ENCODE measurements at regions not wholly inside any gene's neighbourhood (a gene's known extent, or its start where the extent isn't known, plus 50 kb on each side); places are given as distances from the start of the nearest gene placed in this dataset.
"Not testable (repeated sequence)": the region's sequence is repeated elsewhere in the genome, so short reads cannot be mapped to it uniquely, and the experiment has no call there.

- no peaks in the 10 kb centered on the region for H3K36me3 ChIP-seq (ENCODE audit: control insufficient read depth in 2 of 2, insufficient read depth in 2 of 2, low read length in 1 of 2)
- H3K27ac ChIP-seq (ENCODE audit: low read depth in 2 of 2, low read length in 1 of 2), result peak overlapping the region; percentile 65 to 81
- H3K4me3 ChIP-seq (ENCODE audit: low read depth in 1 of 2, low read length in 2 of 2), result no peak overlapping the region
- H3K4me1 ChIP-seq (ENCODE audit: control insufficient read depth in 2 of 2, insufficient read depth in 2 of 2, low read length in 1 of 2), result no peaks in the 10 kb centered on the region
- H3K27me3 ChIP-seq (ENCODE audit: control insufficient read depth in 1 of 2, insufficient read depth in 2 of 2, low read length in 2 of 2), result no peaks in the 10 kb centered on the region
- 25 to 34% methylated on average over 12 of the region's 12 CpGs for WGBS, 2 donors
- no peaks in the 10 kb centered on the region for H3K9me3 ChIP-seq (ENCODE audit: control insufficient read depth in 2 of 2, insufficient read depth in 1 of 2, low read depth in 1 of 2, low read length in 1 of 2)
Observed at GRCh38 chr12:95385246-95386035, 88.5 kb upstream of the METAP2 start.

GRCh38 chr12:95386051-95386450 lies 87.9 kb upstream of the METAP2 start:
- Histone ChIP-seq H3K27me3 (ENCODE audit: control insufficient read depth in 1 of 2, insufficient read depth in 2 of 2, low read length in 2 of 2) (no peaks in the 10 kb centered on the region), H3K9me3 (ENCODE audit: control insufficient read depth in 2 of 2, insufficient read depth in 1 of 2, low read depth in 1 of 2, low read length in 1 of 2) (no peaks in the 10 kb centered on the region), H3K4me3 (ENCODE audit: low read depth in 1 of 2, low read length in 2 of 2) (no peak overlapping the region), H3K4me1 (ENCODE audit: control insufficient read depth in 2 of 2, insufficient read depth in 2 of 2, low read length in 1 of 2) (no peaks in the 10 kb centered on the region), H3K36me3 (ENCODE audit: control insufficient read depth in 2 of 2, insufficient read depth in 2 of 2, low read length in 1 of 2) (no peaks in the 10 kb centered on the region), H3K27ac (ENCODE audit: low read depth in 2 of 2, low read length in 1 of 2) (no peak overlapping the region)
- 31 to 45% methylated on average over 1 of the region's 1 CpG for WGBS, 2 donors

- not testable (repeated sequence) for H3K27ac ChIP-seq (ENCODE audit: low read depth in 2 of 2, low read length in 1 of 2)
Observed at GRCh38 chr12:95388260-95388659, 85.7 kb upstream of the METAP2 start.

GRCh38 chr12:95390192-95390591 lies 83.8 kb upstream of the METAP2 start:
- Histone ChIP-seq H3K36me3 (ENCODE audit: control insufficient read depth in 2 of 2, insufficient read depth in 2 of 2, low read length in 1 of 2) (no peaks in the 10 kb centered on the region), H3K4me1 (ENCODE audit: control insufficient read depth in 2 of 2, insufficient read depth in 2 of 2, low read length in 1 of 2) (no peaks in the 10 kb centered on the region), H3K4me3 (ENCODE audit: low read depth in 1 of 2, low read length in 2 of 2) (no peak overlapping the region), H3K27ac (ENCODE audit: low read depth in 2 of 2, low read length in 1 of 2) (no peak overlapping the region), H3K27me3 (ENCODE audit: control insufficient read depth in 1 of 2, insufficient read depth in 2 of 2, low read length in 2 of 2) (no peaks in the 10 kb centered on the region), H3K9me3 (ENCODE audit: control insufficient read depth in 2 of 2, insufficient read depth in 1 of 2, low read depth in 1 of 2, low read length in 1 of 2) (no peaks in the 10 kb centered on the region)
- WGBS, 2 donors, result 73% methylated on average over 1 of the region's 1 CpG

More at GRCh38 chr12:95388260-95388659, 85.7 kb upstream of the METAP2 start:
- not testable (repeated sequence) for H3K4me3 ChIP-seq (ENCODE audit: low read depth in 1 of 2, low read length in 2 of 2); H3K9me3 ChIP-seq (ENCODE audit: control insufficient read depth in 2 of 2, insufficient read depth in 1 of 2, low read depth in 1 of 2, low read length in 1 of 2); H3K27me3 ChIP-seq (ENCODE audit: control insufficient read depth in 1 of 2, insufficient read depth in 2 of 2, low read length in 2 of 2); H3K4me1 ChIP-seq (ENCODE audit: control insufficient read depth in 2 of 2, insufficient read depth in 2 of 2, low read length in 1 of 2); H3K36me3 ChIP-seq (ENCODE audit: control insufficient read depth in 2 of 2, insufficient read depth in 2 of 2, low read length in 1 of 2)
- 93 to 94% methylated on average over 10 of the region's 10 CpGs for WGBS, 2 donors

GRCh38 chr12:95390932-95391331 lies 83.0 kb upstream of the METAP2 start:
- Histone ChIP-seq H3K4me1 (ENCODE audit: control insufficient read depth in 2 of 2, insufficient read depth in 2 of 2, low read length in 1 of 2) (no peaks in the 10 kb centered on the region), H3K27ac (ENCODE audit: low read depth in 2 of 2, low read length in 1 of 2) (no peak overlapping the region), H3K9me3 (ENCODE audit: control insufficient read depth in 2 of 2, insufficient read depth in 1 of 2, low read depth in 1 of 2, low read length in 1 of 2) (no peaks in the 10 kb centered on the region), H3K27me3 (ENCODE audit: control insufficient read depth in 1 of 2, insufficient read depth in 2 of 2, low read length in 2 of 2) (no peaks in the 10 kb centered on the region), H3K4me3 (ENCODE audit: low read depth in 1 of 2, low read length in 2 of 2) (no peak overlapping the region), H3K36me3 (ENCODE audit: control insufficient read depth in 2 of 2, insufficient read depth in 2 of 2, low read length in 1 of 2) (no peaks in the 10 kb centered on the region)
- WGBS, 2 donors, result 76 to 81% methylated on average over 3 of the region's 3 CpGs

- Histone ChIP-seq H3K27ac (ENCODE audit: low read depth in 2 of 2, low read length in 1 of 2) (no peak overlapping the region), H3K9me3 (ENCODE audit: control insufficient read depth in 2 of 2, insufficient read depth in 1 of 2, low read depth in 1 of 2, low read length in 1 of 2) (no peaks in the 10 kb centered on the region), H3K4me1 (ENCODE audit: control insufficient read depth in 2 of 2, insufficient read depth in 2 of 2, low read length in 1 of 2) (no peaks in the 10 kb centered on the region), H3K4me3 (ENCODE audit: low read depth in 1 of 2, low read length in 2 of 2) (no peak overlapping the region), H3K27me3 (ENCODE audit: control insufficient read depth in 1 of 2, insufficient read depth in 2 of 2, low read length in 2 of 2) (no peaks in the 10 kb centered on the region), H3K36me3 (ENCODE audit: control insufficient read depth in 2 of 2, insufficient read depth in 2 of 2, low read length in 1 of 2) (no peaks in the 10 kb centered on the region)
- WGBS, 2 donors, result 84% methylated on average over 3 of the region's 3 CpGs
Observed at GRCh38 chr12:95393191-95393790, 80.7 kb upstream of the METAP2 start.

- Histone ChIP-seq H3K9me3 (ENCODE audit: control insufficient read depth in 2 of 2, insufficient read depth in 1 of 2, low read depth in 1 of 2, low read length in 1 of 2) (no peaks in the 10 kb centered on the region), H3K36me3 (ENCODE audit: control insufficient read depth in 2 of 2, insufficient read depth in 2 of 2, low read length in 1 of 2) (no peaks in the 10 kb centered on the region), H3K4me1 (ENCODE audit: control insufficient read depth in 2 of 2, insufficient read depth in 2 of 2, low read length in 1 of 2) (no peaks in the 10 kb centered on the region), H3K4me3 (ENCODE audit: low read depth in 1 of 2, low read length in 2 of 2) (no peak overlapping the region), H3K27ac (ENCODE audit: low read depth in 2 of 2, low read length in 1 of 2) (no peak overlapping the region), H3K27me3 (ENCODE audit: control insufficient read depth in 1 of 2, insufficient read depth in 2 of 2, low read length in 2 of 2) (no peaks in the 10 kb centered on the region)
- WGBS, 2 donors, result 52 to 55% methylated on average over 1 of the region's 1 CpG
Observed at GRCh38 chr12:95395696-95396095, 78.3 kb upstream of the METAP2 start.

GRCh38 chr12:95396849-95397468 lies 77.0 kb upstream of the METAP2 start:
- Histone ChIP-seq H3K27ac (ENCODE audit: low read depth in 2 of 2, low read length in 1 of 2) (no peak overlapping the region), H3K36me3 (ENCODE audit: control insufficient read depth in 2 of 2, insufficient read depth in 2 of 2, low read length in 1 of 2) (no peaks in the 10 kb centered on the region), H3K4me3 (ENCODE audit: low read depth in 1 of 2, low read length in 2 of 2) (no peak overlapping the region), H3K27me3 (ENCODE audit: control insufficient read depth in 1 of 2, insufficient read depth in 2 of 2, low read length in 2 of 2) (no peaks in the 10 kb centered on the region), H3K4me1 (ENCODE audit: control insufficient read depth in 2 of 2, insufficient read depth in 2 of 2, low read length in 1 of 2) (no peaks in the 10 kb centered on the region), H3K9me3 (ENCODE audit: control insufficient read depth in 2 of 2, insufficient read depth in 1 of 2, low read depth in 1 of 2, low read length in 1 of 2) (no peaks in the 10 kb centered on the region)
- 33 to 43% methylated on average over 4 of the region's 4 CpGs for WGBS, 2 donors

- no peak overlapping the region for H3K27ac ChIP-seq (ENCODE audit: low read depth in 2 of 2, low read length in 1 of 2)
- no peaks in the 10 kb centered on the region for H3K27me3 ChIP-seq (ENCODE audit: control insufficient read depth in 1 of 2, insufficient read depth in 2 of 2, low read length in 2 of 2)
- H3K36me3 ChIP-seq (ENCODE audit: control insufficient read depth in 2 of 2, insufficient read depth in 2 of 2, low read length in 1 of 2), result no peaks in the 10 kb centered on the region
- H3K9me3 ChIP-seq (ENCODE audit: control insufficient read depth in 2 of 2, insufficient read depth in 1 of 2, low read depth in 1 of 2, low read length in 1 of 2), result no peaks in the 10 kb centered on the region
- no peaks in the 10 kb centered on the region for H3K4me1 ChIP-seq (ENCODE audit: control insufficient read depth in 2 of 2, insufficient read depth in 2 of 2, low read length in 1 of 2)
- 29 to 46% methylated on average over 5 of the region's 5 CpGs for WGBS, 2 donors
- H3K4me3 ChIP-seq (ENCODE audit: low read depth in 1 of 2, low read length in 2 of 2), result no peak overlapping the region
Observed at GRCh38 chr12:95397571-95397970, 76.4 kb upstream of the METAP2 start.
